ENCODE measurements at regions not wholly inside any gene's neighbourhood (a gene's known extent, or its start where the extent isn't known, plus 50 kb on each side); places are given as distances from the start of the nearest gene placed in this dataset.

- no peak for TF ChIP-seq CTCF (conservative IDR thresholded peaks at IDR 0.05)
- no peak for TF ChIP-seq ZFX (IDR thresholded peaks at IDR 0.05)
Measured at GRCh38 chr1:116857092-116857491, 52.6 kb upstream of the PTGFRN start.

Data from C4-2B (cell line).